ENCODE measurements at regions not wholly inside any gene's neighbourhood (a gene's known extent, or its start where the extent isn't known, plus 50 kb on each side); places are given as distances from the start of the nearest gene placed in this dataset.

- peak; percentile 10 for TF ChIP-seq CTCF (IDR thresholded peaks at IDR 0.05; ENCODE audit: low read depth, low read length)
- DNase-seq (ENCODE audit: low read depth in 2 of 2): peak; percentile 22 to 26
- no peak overlapping the region for H3K4me3 ChIP-seq (replicated peaks in 1 of 2; ENCODE audit: low read depth in 2 of 2, low read length in 2 of 2)
Observed at GRCh38 chr7:85829817-85830432, 643.1 kb upstream of the SEMA3D start.

DNA sequence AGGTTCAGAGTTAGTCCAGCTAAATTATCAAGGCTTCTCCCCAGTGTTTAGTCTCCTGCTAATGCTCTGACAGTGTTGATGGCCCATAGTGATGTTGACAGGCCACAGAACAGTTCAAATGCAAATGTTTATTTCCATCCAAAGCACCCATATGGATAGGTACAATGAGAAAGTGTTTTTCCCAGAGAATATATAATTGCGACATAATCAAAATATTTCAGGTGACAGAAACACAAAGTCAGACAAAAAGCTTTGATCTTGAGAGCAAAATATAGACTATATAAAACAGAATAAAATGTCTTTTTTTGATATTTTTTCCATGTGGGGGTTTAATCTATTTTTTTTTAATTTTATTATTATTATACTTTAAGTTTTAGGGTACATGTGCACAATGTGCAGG lies 642.3 kb upstream of the SEMA3D start:
- TF ChIP-seq CTCF (IDR thresholded peaks at IDR 0.05; ENCODE audit: low read depth, low read length): no peak
- no peak for DNase-seq (ENCODE audit: low read depth in 2 of 2)
- H3K4me3 ChIP-seq (replicated peaks in 1 of 2; ENCODE audit: low read depth in 2 of 2, low read length in 2 of 2): no peak overlapping the region

DNA sequence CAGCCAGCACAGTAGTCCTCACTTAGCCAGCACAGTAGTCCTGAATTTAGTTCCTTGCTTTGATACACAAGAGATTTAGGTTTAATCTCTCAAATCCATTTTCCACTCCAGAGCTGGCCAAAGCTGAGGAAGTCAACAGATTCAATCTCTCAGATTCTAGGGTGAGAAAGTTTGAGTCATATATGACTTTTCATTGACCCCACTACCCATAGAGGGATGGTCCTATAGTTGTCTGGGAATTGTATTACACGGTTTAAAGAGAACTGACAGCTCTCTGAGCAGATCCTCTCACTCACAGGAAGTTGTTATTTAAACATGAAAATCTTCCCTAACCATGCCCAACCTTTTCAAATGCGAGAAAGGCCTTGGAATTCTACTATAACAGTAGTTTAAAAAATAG lies 641.8 kb upstream of the SEMA3D start:
- no peak for DNase-seq (ENCODE audit: low read depth in 2 of 2)
- H3K4me3 ChIP-seq (replicated peaks in 1 of 2; ENCODE audit: low read depth in 2 of 2, low read length in 2 of 2): no peak overlapping the region
- no peak for TF ChIP-seq CTCF (IDR thresholded peaks at IDR 0.05; ENCODE audit: low read depth, low read length)

DNA sequence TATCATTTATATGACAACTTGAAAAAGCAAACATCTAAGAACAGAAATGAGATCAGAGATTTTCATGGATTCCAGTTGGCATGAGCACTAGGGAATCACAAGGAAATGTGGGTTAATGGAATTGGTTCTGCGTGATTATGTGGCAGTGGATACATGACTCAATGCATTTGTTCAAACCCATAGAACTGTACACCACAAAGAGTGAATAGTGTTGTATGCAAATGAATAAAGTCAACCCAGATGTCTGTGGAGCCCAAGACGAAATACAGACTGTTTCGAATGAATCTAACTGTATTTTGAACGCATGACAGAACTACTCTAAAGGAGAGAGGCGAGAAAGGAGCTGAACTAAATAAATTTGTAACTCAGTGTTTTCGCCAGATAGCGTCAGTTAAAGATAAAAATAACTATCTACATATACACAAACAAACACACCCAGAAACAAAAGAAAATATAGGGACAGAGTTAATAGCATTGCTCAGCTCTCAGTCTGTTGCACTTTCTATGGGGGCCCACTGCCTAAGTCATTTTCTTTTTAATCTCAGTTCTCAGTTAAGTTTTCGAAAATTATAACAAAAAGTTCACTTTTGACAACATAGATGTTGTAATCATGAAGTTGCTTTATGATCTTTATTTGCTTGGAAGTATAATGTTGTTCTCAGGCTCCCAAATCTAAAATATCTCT lies 636.7 kb upstream of the SEMA3D start:
- H3K4me3 ChIP-seq (replicated peaks in 1 of 2; ENCODE audit: low read depth in 2 of 2, low read length in 2 of 2): no peak overlapping the region
- no peak for TF ChIP-seq CTCF (IDR thresholded peaks at IDR 0.05; ENCODE audit: low read depth, low read length)
- DNase-seq (ENCODE audit: low read depth in 2 of 2): no peak

DNA sequence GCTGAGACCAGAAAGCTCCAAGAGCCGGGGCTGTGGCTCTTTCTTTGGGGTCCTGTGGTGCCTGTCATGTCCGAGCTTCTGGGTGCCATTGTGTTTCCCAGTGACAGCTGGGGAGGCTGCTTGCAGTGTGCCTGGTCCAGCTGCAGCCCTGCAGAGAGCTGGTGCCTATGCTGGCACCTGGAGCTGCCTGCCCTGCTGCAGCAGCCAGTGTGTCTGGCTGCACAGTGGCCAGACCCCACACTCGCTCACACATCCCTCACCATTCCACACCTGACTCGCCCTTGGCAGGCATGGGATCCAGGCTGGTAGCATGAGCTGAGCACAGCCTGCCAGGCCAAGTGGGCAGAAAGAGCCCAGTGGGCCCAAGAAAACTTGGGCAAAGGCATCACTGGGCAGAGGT lies 635.1 kb upstream of the SEMA3D start:
- H3K4me3 ChIP-seq (replicated peaks in 1 of 2; ENCODE audit: low read depth in 2 of 2, low read length in 2 of 2): no peak overlapping the region
- no peak for TF ChIP-seq CTCF (IDR thresholded peaks at IDR 0.05; ENCODE audit: low read depth, low read length)
- DNase-seq (ENCODE audit: low read depth in 2 of 2): no peak

- no peak for DNase-seq (ENCODE audit: low read depth in 2 of 2)
- TF ChIP-seq CTCF (IDR thresholded peaks at IDR 0.05; ENCODE audit: low read depth, low read length): no peak
- H3K4me3 ChIP-seq (replicated peaks in 1 of 2; ENCODE audit: low read depth in 2 of 2, low read length in 2 of 2): no peak overlapping the region
Observed at GRCh38 chr7:85820702-85821443, 634.0 kb upstream of the SEMA3D start.

Measured in cardiac fibroblast (primary cell).